HG03108 (cell line): ENCODE measurements at regions not wholly inside any gene's neighbourhood (a gene's known extent, or its start where the extent isn't known, plus 50 kb on each side); places are given as distances from the start of the nearest gene placed in this dataset.
"Not testable (repeated sequence)": the region's sequence is repeated elsewhere in the genome, so short reads cannot be mapped to it uniquely, and the experiment has no call there.

Experiments used
- ATAC-seq: cut with Tn5 transposase; IDR thresholded peaks from one replicate; pipeline ENCODE4 v1.9.1; 2021; ENCODE audit warnings: moderate library complexity; ENCODE audit not compliant: unreplicated experiment

DNA sequence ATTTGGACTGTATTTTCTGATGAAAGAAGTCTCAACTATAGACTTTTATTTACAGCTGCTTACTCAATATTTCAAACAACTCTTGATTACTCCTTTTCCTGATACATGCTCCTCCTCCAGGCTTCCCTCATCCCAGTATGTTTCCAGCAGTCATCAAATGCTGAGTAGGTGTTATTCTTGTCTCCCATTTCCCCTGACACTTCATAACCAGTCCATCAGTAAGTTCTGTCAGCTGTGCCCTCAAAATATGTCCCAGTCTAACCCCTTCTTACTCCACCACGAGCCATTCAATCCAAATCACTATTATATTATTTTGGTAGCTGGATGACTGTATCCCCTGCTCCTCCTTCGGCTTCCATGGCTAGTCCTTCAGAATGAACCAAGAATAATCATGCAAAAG is 189.1 kb upstream of the DTNA start:
- no peak for ATAC-seq

DNA sequence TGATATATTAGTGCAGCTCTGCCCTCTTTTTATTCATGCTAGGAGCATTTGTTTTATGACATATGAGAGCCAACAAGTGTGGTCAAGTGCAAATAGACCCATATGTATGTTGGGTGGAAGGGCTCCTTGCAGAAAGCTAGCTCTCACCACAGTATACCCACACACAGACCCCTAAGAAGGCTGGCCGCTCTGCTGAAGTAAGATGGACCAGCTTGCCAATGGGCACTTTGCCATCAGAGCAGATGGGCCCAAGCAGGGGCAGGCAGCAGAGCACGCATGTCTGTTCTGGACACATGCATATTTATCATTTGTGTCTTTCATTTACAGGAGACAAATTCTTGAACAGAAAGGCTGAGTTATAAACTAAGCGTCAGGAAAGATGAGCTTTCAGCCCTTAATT is 187.5 kb upstream of the DTNA start:
- ATAC-seq = no peak

DNA sequence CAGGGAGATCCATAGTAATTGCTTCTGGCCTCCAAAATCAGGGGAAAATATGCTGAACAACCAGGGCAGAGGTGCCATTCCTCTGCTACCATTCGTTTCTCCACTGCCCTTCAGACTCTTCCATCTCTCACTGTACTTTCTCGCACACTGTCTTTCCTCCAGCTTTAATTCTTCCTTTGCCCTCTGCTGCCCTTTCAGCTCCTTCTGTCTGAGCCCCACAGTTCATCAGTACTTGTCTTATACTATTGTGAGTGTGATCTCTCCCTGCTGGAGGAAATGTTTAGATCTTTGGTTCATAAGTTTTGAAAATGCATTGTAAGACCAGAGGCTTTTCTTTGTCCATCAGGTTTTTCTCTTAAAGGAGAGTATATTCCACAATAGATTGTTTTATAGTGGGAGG is 184.9 kb upstream of the DTNA start:
- ATAC-seq = no peak

DNA sequence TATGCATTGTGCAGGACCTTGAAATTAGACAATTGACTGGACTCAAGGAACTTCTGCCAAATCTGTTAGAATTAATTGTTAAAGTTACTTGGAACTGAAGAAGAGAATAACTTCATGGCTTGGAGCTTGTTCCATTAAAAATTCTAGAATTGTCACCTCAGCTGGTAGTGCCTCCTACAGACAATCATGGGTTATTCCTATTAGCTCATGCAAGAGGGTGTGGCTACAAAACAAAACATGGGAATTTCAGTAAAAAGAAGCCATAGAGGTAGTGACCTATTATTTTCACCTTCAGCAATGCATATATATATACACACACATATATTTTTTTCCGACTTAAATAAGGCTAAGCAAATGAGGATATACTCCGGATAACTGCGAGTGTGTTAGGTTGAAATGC is 181.9 kb upstream of the DTNA start:
- no peak for ATAC-seq

DNA sequence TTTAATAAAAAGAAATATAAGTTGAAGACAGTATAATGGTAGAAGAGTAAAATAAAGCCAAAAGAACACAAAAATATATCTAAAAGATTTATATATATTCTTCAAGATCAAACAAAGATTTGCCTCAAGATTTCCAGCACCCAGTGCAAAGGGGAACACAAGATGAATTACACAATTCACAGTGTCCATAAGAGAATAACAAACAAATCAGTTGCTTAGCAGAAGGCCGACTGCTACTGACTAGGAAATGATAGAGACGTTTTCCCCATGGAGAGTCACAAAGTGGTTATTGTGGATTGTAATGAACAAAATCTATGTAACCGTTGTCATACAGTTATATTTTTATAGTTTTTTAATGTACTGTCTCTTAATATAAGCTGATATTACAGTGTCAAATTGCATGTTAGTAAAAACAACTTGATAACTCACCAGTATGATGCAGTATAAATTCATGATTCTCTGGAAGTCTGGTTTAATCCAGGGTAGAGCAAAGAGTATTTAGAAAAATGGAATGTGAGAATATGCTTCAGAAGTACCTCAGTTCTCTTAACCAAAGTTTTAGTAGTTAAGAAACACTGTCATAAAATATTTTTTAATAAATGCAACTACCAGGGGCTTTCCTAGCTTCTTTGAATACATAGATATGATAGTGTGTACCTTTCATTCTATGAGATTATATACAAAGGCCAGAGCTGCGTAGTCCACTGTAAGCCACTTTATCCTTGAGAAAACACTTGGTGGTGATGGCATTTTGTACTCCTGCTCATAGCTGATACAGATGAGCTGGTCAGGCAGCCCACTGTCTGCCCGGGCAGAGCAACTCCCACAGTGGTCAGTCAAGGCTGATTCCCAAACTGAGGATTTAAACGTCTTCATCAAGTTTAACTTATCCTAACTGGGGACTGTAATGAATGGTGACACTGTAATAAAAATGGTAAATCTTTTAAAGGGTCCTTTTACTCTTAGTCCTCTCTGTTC is 180.5 kb upstream of the DTNA start:
- ATAC-seq = no peak

DNA sequence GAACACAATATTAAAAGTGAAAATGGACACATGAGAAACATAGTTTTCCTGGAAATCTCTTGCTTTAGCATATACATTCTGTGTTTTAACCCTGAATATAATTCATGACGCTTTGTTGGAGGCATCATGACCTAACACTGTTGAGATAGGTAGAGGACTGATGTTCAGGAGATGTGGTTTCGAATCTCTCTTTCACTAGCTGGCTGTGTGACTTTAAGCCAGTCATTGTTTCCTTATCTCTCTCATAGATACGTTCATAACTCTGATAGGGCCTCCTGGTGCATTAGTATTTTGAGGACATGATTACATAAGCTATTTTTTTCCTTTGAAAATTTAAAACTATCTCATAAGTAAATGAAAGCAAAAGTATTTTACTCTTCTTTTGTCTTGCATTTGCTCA is 179.0 kb upstream of the DTNA start:
- no peak for ATAC-seq

DNA sequence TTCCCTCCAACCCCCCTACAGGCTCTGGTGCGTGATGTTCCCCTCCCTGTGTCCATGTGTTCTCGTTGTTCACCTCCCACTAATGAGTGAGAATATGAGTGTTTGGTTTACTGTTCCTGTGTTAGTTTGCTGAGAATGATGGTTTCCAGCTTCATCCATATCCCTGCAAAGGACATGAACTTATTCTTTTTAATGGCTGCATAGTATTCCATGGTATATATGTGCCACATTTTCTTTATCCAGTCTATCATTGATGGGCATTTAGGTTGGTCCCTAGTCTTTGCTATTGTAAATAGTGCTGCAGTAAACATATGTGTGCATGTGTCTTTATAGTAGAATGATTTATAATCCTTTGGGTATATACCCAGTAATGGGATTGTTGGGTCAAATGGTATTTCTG is 175.5 kb upstream of the DTNA start:
- not testable (repeated sequence) for ATAC-seq

DNA sequence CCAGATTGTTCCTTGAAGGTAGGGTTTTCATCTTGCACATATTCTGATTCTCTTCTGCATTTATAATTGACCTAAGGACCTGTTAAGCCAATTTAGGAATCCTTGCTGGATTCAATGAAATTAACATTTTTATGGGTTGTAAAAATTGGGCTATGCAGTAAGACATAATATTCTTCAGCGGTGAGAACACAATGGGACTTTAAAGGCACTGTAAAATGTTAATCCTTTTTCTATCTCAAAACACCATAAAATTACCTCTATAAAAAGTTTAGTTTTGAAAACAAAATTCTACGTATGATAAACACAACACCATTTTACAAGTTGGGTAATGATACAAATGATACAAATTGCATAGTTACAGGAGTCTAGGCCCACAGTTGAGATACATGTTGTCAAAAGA is 169.2 kb upstream of the DTNA start:
- no peak for ATAC-seq

DNA sequence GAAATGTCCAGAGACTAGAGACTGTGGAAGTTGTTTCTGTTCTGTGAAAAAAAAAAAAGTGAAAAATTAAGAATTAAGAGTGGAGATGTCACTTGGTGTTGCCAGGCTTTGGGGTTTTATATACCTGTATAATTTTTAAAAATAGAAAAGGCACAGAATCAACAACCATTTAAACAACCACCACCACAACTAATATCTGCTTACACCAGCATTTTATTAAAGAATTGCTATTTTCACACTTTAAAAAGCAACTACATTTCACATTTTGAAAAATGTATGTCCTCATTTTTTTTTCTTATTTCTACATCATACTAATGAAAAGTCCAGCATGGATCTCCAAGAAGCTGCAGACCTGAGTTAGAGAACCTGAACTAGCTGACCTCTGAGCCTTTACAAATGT is 167.5 kb upstream of the DTNA start:
- ATAC-seq = no peak

DNA sequence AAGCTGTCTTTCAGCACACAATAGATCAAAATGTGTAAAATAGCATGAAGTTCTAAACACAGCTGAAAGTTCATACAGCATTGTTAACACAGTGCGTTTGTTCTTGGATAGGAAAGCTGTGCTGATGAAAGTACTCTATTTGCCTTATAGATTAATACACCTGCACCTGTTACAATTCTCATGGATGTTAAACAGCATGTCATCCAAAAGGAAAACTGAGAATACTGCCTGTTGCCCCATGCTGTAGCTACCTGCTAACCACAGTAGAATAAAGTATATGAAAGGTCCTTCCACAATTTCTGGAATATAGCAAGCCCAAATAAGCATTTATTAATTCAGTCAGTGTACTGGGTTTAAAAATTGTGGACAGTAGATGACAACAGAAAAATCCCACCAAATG is 166.7 kb upstream of the DTNA start:
- no peak for ATAC-seq

DNA sequence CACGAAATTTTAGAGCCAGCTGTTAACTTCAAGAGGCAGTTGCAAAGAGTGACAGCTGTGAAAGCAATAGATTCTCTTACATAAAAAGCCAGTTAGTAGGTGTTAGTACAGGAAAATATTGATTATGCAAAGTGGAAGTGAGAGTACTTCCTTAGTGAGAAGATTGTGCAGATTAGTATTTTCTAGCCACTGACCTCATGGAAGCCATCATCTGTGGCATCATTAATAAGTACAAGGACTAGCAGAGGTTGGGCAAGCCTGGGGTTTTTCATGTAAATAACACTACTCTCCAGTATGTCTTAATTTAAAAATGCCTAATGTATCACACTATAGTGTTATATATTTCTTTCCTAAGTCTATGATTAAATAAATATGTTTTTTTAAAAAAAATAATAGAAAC is 166.2 kb upstream of the DTNA start:
- no peak for ATAC-seq

DNA sequence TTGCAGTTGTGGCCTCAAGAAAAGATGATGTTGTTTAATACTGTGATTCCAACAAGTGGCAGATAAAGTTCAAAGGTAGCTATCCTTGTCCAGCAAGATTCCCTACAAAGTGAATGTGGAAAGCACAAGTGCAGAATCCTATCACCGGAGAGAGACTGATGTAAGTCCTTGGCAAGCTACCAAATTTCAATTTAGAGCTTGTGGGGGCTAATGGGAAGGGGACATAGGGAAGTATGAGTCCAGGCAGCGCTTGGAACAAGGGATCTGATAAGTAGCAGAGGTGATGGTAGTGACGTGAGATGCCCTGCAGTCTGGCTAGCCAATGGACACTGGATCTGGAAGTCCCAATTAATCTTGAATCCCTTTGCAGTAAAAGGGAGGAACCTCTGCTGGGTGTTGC is 165.2 kb upstream of the DTNA start:
- ATAC-seq = no peak

DNA sequence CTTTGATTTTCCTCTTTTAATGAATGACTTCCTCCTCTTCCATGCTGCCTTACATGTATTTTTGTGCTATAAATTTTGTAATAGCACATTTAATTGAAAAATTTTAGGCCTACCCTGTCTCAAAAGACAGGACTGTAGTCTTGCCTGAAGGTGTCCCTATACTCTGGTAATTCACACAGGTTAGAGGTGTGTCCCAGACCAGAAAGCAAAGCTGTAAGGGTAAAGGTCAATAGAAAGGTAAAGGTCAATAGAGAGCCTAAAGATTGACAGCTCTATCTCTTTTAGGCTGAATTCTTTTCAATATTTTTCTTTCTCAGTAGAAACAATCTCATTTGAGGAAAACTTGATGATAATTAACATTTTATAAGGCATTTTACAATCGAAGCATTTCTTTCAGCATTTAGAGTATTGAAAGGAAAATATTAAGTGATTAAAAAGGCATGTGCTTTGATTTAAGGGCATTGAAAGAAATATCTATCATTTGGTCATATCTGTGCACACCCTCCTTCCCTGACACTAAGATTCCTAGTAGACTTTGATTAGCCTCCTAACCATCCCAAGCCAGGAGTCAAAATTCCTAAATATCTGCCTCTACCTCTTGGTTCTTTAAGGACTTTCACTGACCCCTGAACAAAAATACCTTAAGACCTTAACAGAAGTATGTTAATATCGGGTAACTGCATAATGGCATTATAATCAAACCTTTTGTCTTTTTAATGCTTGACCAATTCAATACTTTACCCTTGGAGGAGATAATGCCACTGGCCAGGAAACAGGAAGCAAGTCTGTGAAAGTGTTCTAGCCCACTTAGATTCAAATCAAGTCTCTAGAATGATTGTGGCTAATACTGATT is 161.8 kb upstream of the DTNA start:
- no peak for ATAC-seq

DNA sequence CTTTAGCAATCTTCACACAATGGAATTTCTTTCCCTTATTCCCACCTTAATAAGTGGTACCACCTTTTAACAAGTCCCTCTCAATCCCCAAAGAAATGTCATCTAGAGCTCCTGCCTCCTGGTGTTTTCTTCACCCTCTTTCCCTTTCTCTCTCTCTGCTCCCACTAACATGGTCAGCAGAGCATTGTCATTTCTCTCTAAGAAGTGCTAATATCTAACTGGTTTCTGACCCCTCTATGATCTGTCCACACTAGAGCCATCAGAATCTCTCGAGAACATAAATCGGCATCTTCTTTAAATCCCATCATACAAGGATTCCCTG is 161.2 kb upstream of the DTNA start:
- ATAC-seq = no peak

DNA sequence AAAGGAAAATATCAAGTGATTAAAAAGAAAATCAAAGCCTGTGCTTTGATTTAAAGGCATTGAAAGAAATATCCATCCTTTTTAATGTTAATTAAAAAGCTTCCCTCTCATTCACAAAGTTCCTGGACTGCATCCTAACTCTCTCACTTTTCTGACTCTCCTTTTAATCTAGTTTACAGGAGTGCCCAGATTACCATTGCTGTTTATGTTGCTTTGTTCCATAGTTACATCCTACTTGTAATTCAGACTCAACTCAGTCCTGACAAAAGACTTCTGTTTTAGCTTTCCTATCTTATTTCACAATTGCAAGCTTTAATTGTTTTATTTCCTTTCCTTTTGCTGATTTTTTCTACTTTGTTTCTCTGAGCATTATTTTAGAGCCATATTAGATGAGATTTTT is 160.7 kb upstream of the DTNA start:
- ATAC-seq = no peak

DNA sequence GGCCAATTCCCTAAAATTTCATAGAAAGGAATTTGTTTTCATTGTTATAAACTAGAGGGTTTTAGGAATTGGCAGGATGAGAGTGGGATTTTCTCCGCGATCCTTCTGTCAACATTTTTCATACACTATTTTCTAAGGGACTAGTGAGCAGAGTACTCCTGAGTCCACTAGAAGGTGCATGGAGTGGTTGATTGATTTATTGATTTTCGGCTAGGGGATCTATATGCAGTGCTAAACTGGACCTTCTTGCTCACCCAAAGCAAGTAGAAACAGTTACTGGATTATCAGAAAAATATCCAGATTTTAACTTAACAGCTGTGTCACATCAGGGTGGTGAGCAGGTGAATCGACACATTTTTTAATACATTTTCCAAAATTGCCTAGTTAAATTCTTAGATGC is 159.9 kb upstream of the DTNA start:
- no peak for ATAC-seq

DNA sequence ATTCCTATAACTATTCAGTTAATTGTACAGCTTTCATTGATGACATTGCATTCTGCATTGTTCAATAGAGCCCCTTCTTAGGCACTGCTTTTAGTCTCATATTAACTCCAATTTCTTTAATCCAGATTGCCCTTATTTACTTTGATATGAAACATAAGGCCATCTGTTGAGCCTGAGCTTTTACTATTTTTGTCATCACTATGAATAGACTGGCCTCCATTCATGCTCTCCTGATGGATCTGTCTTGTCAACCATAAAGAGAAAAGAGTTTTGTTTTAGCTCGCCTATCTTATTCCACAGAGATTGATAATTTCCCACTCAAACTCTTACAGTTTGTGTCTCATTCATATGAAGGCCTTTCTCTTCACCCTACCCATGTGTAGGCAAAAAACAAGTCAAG is 159.2 kb upstream of the DTNA start:
- no peak for ATAC-seq

DNA sequence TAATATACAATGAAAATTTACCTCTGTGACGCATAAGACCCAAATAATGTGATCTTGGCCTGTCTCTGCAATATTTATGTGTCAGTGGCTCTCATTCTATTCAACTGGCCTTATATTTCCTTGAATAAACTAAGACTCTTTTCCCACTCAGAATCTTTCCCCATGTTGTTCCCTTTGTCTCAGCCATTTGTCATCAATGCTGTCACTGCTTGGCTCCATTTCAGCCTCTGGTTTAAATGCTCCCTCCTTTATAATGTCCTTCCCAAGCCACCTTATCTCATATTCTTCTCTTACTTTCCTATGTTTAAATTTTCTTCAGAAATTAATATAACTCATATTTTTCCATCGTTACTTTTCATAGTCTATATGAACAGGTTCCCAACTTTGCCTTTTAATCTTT is 158.3 kb upstream of the DTNA start:
- no peak for ATAC-seq

DNA sequence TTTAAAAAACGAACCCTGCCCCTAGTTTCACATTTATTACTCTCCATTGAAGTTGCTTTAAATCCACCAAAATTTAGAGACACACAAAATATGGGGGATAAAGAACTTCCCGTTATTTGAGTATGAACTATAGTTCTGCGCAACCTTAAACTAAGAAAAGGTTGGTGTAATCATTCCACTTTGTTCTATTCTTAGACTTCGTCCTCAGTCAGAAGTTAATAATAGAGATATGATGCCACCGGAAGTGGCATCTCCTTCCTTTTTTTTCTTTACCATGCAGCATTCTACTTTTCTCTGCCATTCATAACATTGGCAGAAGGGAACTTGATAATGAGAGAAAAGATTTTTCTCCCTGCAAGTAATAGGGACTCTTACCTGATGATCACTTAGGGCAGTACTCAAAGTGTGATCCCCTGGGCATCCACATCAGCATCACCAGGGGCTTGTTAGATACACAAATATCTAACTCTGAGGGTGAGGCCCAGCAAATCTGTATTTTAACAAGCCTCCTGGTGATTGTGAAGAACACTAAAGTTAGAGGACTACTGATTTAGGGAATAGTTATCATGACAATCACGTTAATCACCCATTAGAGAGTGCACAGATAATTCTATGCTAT is 147.7 kb upstream of the DTNA start:
- ATAC-seq = no peak

DNA sequence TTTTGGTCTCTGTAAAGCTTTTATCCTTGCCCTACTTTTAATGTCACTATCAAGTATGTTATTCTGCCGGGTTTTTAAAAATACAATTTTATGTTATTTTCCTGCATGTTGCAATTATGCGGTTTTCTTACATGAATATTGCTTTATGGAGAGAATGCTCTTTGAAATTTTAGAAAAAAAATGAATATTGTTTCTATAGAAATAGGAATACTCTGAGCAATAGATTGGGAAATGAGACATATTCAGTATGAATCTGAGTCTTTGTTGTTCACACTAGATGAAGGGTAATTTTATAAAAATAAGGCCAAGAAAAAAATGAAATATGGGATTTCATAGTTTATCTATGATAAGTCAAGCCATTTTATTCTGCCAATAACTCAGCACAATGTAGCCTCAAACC is 142.2 kb upstream of the DTNA start:
- no peak for ATAC-seq

DNA sequence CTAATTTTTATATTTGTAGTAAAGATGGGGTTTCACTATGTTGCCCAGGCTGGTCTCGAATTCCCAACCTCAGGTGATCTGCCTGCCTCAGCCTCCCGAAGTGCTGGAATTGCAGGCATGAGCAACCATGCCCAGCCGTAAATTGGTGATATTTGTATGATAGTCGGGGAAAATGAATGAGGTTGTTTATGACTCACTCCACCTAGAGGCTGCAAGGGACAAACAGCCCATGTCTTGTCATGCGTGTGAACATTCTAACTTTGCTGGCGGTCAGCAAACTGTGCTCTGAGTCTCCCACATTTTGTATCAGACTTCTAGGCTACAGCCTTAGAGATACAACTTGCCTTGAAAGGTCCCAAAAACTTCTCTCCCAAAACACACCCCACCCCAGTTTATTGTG is 133.5 kb upstream of the DTNA start:
- no peak for ATAC-seq

DNA sequence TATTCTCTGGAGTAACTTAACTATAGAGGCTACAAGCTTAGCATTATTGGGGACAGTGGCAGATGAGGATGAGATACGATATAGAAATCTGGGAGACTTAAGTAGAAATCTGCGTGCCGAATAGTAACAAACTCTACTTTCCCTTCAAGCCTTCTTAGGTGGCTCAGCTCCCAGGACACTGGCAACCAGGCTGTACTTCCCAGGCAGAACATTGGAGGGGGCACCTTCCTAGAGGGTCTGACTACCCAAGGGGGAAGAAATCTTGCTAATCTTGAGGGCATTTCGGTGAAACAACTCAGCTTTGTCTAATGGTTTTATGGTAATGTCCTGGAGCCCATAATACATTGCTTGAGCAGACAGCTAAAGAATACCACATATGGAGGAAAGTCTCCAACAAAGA is 126.2 kb upstream of the DTNA start:
- ATAC-seq = no peak
